GM23248 (cell line): ENCODE measurements at regions not wholly inside any gene's neighbourhood (a gene's known extent, or its start where the extent isn't known, plus 50 kb on each side); places are given as distances from the start of the nearest gene placed in this dataset.

Experiments
- EZH2 ChIP-seq: fragments of 200-600 bp; sonication (generic); IDR thresholded peaks from 2 replicates; pipeline ENCODE4 v1.6.1; 2018; ENCODE audit warnings: antibody characterized with exemption, mild to moderate bottlenecking; ENCODE audit not compliant: insufficient read depth, poor library complexity, severe bottlenecking
- EZH2phosphoT487 ChIP-seq: fragments of 200-600 bp; sonication (generic); IDR thresholded peaks from 2 replicates; pipeline ENCODE4 v1.6.1; 2018; ENCODE audit warnings: antibody characterized with exemption, moderate library complexity, mild to moderate bottlenecking, low read depth; ENCODE audit not compliant: insufficient read depth

DNA sequence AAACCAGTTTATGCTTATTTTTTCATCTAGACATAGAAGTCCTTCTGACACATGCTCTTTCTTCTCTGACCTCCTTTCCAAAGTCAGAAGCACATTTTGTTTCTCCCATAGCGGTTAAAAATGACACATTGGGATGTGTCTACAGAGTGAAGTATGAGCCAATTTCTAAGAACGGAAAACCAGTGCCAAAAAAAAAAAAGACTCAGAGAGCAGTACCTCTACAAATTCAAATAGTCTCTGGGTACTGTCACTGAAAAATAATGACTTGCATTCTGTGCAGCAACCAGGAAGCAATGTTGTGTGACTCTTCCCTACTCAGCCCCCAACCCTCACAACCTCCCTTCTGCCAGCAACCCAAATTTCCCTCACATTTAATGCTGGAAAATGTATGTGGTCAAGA lies 145.5 kb upstream of the PMFBP1 start:
- TF ChIP-seq EZH2 (no peak), EZH2phosphoT487 (no peak)
